GM10266 (cell line): ENCODE measurements at regions not wholly inside any gene's neighbourhood (a gene's known extent, or its start where the extent isn't known, plus 50 kb on each side); places are given as distances from the start of the nearest gene placed in this dataset.

Experiments used
- DNase-seq: peaks from one replicate; pipeline ENCODE4 v3.0.0; 2012; ENCODE audit errors: extremely low spot score
- TF ChIP-seq, protein P1 (sequence below): IDR thresholded peaks from 2 replicates; pipeline ENCODE4 v1.5.1; 2012; ENCODE audit warnings: mild to moderate bottlenecking, low read depth; ENCODE audit not compliant: control insufficient read depth, insufficient read depth; ENCODE audit errors: missing control alignments

DNA sequence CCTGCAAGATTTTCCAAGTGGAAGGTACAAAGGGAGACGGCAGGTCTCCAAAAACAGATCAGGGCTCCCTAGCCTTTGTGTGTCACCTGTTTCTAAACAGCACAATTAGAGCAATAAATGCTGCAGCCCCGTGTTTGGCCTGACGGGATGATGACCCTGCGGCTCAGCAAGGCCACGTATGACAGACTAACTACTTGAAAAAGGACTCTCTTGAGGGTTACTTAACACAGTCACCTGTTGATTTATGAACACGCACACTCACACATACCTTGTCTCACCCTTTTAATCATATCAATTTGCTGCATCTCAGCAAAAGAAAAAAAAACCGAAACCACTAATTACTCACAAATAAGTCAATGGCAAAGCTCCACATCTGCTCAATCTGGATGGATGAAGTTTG lies 199.6 kb upstream of the GAS1 start:
- TF ChIP-seq, protein P1, sequence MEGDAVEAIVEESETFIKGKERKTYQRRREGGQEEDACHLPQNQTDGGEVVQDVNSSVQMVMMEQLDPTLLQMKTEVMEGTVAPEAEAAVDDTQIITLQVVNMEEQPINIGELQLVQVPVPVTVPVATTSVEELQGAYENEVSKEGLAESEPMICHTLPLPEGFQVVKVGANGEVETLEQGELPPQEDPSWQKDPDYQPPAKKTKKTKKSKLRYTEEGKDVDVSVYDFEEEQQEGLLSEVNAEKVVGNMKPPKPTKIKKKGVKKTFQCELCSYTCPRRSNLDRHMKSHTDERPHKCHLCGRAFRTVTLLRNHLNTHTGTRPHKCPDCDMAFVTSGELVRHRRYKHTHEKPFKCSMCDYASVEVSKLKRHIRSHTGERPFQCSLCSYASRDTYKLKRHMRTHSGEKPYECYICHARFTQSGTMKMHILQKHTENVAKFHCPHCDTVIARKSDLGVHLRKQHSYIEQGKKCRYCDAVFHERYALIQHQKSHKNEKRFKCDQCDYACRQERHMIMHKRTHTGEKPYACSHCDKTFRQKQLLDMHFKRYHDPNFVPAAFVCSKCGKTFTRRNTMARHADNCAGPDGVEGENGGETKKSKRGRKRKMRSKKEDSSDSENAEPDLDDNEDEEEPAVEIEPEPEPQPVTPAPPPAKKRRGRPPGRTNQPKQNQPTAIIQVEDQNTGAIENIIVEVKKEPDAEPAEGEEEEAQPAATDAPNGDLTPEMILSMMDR = no peak
- no peak for DNase-seq

DNA sequence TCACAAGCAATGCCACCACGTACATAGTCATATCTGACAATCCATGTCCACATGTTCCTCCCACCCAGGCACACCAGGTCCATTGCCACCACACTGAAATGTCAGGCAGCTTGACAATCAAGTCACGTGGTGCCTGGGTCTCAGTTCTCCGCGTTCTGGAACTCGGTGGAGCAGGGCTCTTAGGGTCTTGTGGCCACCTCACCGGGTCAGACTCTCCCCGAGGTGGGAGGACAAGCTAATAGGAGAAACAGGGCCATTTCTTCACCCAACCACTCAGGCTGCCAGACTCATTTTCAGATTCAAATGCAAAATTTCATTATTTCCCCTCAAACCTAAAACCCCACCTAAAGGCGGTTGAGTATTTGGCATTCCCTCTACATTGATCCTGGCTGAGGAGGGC lies 200.5 kb upstream of the GAS1 start:
- no peak for DNase-seq
- TF ChIP-seq, protein P1 = no peak

DNA sequence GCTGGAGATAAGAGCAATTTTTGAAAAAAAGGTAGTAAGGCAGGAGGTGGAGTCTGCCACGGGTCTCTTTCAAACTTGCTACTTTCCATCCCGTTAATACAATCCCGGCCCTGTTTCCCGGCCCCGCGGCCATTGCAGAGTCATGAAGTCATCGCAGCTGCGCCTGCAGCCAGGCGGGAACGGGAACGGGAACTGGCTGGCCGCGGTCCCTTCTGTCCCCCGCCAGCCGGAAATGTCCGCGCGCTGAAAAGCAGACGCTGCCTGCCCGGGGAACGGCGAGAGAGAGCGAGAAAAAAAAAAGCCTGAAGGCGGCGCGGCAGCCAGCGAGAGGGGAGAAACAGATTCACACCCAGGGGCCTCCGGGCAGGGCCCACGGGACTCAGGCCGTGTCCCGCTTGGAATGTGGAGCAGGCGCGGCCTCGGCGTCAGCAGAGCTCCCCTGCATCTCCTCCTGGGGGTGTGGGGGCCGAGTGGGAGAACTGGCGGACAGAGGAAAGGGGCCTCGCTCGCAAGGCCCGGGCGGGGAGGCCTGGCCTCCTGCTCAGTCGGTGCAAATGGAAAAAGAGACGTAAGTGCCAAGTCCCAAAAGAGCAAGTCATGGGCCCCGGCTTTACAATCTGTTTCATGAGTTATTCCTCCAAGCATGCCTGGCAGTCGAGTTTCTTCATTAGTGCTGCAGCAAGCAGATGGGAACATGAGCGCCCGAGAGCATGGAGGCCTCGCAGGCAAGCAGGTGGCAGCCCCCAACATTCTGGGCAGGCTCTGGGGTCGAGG lies 201.2 kb upstream of the GAS1 start:
- DNase-seq = no peak
- TF ChIP-seq, protein P1 = no peak

DNA sequence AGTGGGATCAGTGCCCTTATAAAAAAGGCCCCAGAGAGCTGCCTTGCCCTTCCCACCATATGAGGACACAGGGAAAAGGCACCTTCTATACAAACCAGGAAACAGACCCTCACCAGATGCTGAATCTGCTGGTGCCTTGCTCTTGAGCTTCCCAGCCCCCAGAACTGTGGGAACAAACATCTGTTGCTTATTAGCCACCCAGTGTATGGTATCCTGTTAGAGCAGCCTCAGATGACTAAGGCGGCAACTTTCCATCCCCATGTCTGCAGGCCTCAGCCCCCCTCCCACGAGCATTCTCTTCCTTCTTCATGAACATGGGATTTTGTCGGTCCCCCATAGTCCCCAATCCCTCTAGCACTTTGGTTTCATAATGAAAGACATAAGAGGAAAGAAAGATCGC lies 202.5 kb upstream of the GAS1 start:
- TF ChIP-seq, protein P1 = no peak

DNA sequence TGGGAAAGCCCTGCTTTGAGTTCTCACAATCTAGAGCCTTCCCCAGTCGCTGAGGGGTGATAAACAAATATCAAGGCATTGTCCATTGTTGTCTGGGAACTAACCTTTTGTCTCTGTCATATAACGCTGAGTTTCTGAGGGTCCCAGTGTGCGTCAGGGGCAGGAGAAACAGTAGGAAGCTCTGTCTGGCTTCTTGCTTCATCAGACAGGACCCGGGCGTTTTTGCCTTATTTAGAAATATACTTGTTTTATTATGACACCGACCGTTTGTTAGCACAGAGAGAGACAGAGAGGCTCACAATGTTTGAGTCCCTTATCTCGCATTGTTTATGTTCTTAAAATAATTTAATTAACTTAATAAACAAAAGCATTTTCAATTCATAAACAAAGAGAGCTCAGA lies 204.9 kb upstream of the GAS1 start:
- DNase-seq = no peak
- TF ChIP-seq, protein P1 = no peak

More for the DNA sequence above, 202.5 kb upstream of the GAS1 start:
- no peak for DNase-seq

DNA sequence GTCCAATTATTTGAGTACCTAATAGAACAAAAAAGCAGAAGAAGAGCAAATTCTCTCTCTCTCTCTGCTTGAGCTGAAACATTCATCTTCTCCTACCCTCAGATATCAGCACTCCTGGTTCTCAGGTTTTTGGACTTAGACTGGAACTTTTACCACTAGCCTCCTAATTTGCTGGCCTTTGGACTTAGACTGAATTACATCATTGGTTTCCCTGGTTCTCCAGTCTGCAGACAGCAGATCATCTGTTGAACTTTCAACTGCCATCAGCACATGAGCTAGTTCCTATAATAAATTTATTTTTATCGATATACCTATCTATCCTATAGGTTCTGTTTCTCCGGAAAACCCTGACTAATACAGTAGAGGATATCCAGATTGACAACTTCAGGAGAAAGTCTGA lies 208.9 kb upstream of the GAS1 start:
- DNase-seq = no peak
- TF ChIP-seq, protein P1 = no peak

DNA sequence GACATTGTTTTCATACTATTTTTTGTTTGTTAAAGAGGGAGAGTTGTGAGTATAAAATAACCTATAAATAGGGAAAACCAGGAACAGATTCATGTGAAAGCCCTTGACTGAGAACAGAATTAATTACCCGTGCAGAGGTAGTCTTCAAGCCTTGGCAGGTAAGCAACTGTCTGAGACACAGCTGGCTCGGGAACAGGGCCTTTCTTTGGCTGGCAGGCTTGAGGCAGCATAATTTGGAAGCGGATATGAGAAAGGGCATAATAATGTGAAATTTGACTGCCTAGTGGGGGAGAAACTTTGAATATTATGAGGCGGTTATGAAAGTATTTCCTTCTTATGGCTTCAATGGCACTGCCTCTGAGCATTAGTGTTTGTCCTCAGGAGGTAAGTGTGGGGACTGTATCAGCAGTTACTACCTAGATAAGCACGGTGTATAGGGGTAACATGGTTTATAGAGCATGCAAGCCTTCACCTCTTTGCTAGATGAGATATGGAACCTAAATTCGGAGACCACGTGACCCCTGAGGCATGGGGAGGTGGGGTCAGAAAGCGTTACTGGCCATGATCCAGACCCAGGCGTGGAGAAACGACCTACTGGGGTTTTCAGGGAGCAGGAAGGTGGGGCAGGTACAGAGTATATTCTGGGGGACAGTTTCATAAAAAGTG lies 210.2 kb upstream of the GAS1 start:
- TF ChIP-seq, protein P1 = no peak
- DNase-seq = no peak
